HEK293T (cell line): ENCODE measurements at regions not wholly inside any gene's neighbourhood (a gene's known extent, or its start where the extent isn't known, plus 50 kb on each side); places are given as distances from the start of the nearest gene placed in this dataset.

Experiments used
- ARNT ChIP-seq: fragments of 450-650 bp; IDR thresholded peaks from 2 replicates; pipeline ENCODE4 v1.6.1; 2017; ENCODE audit warnings: mild to moderate bottlenecking
- BHLHE40 ChIP-seq: fragments of 450-650 bp; IDR thresholded peaks from 2 replicates; pipeline ENCODE4 v1.6.1; 2016; ENCODE audit warnings: mild to moderate bottlenecking, moderate library complexity, borderline replicate concordance
- CTBP1 ChIP-seq: fragments of 450-650 bp; IDR thresholded peaks from 2 replicates; pipeline ENCODE4 v1.6.1; 2016; ENCODE audit warnings: borderline replicate concordance
- ELF4 ChIP-seq: fragments of 450-650 bp; IDR thresholded peaks from 2 replicates; pipeline ENCODE4 v1.6.1; 2017; ENCODE audit warnings: antibody characterized with exemption
- FOXA1 ChIP-seq: fragments of 450-650 bp; IDR thresholded peaks from 2 replicates; pipeline ENCODE4 v1.6.1; 2016; ENCODE audit warnings: mild to moderate bottlenecking
- HDGF ChIP-seq: fragments of 450-650 bp; IDR thresholded peaks from 2 replicates; pipeline ENCODE4 v1.6.1; 2017; ENCODE audit warnings: antibody characterized with exemption, borderline replicate concordance
- SP1 ChIP-seq: fragments of 450-650 bp; IDR thresholded peaks from 2 replicates; pipeline ENCODE4 v1.6.1; 2017

DNA sequence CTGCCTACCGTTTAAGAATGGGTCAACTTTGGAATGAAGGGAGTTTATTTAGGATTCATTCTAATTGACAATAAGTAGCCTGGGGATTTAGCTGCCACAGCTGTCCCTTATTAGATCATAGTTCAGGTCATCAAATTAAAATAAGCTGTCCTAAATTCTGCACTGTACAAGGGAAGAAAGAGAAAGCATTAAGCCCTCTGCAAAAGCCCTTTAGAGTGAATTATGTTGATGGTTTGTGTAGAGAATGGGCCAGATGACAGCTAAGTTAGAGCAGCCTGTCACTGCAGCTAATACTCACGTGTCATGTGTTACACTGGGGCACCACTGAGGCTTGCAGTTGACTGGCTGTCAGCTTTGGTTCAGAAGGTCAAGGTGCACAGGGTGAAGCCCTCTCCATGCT, 737.1 kb upstream of the SLC10A2 start:
- TF ChIP-seq CTBP1 (no peak), BHLHE40 (no peak), HDGF (no peak), ARNT (no peak), SP1 (no peak), FOXA1 (no peak), ELF4 (no peak)
